Thyroid gland (tissue), 4 donors: ENCODE measurements at regions not wholly inside any gene's neighbourhood (a gene's known extent, or its start where the extent isn't known, plus 50 kb on each side); places are given as distances from the start of the nearest gene placed in this dataset.

Experiments
- DNase-seq, 2 donors: peaks; one replicate each; pipeline ENCODE4 v3.0.0-alpha.2; 2019
- H3K27ac ChIP-seq, 3 donors: fragments of 200-600 bp; sonication (generic); 1 replicate in 2 of 3; 2 replicates in 1 of 3; pipeline ENCODE4 v1.5.1; 2016 to 2019; ENCODE audit warnings: mild to moderate bottlenecking in 1 of 3, moderate library complexity in 1 of 3
- H3K27me3 ChIP-seq: fragments of 200-600 bp; sonication (generic); one replicate; pipeline ENCODE4 v1.5.1; 2019
- H3K36me3 ChIP-seq, 2 donors: fragments of 200-600 bp; sonication (generic); one replicate each; pipeline ENCODE4 v1.5.1; 2016 to 2019
- H3K4me1 ChIP-seq, 2 donors: fragments of 200-600 bp; sonication (generic); one replicate each; pipeline ENCODE4 v1.5.1; 2017 to 2019
- H3K4me3 ChIP-seq, 3 donors: fragments of 200-600 bp; sonication (generic); replicated peaks in 1 of 3; 1 replicate in 2 of 3; 2 replicates in 1 of 3; pipeline ENCODE4 v1.5.1; 2016; ENCODE audit warnings: mild to moderate bottlenecking in 1 of 3
- H3K9me3 ChIP-seq: fragments of 200-600 bp; sonication (generic); one replicate; pipeline ENCODE4 v1.5.1; 2017
- POLR2A ChIP-seq, 2 donors: fragments of 450-650 bp; IDR thresholded peaks; one replicate each; pipeline ENCODE4 v1.6.1; 2017; ENCODE audit warnings: antibody characterized with exemption in 2 of 2, mild to moderate bottlenecking in 2 of 2, moderate library complexity in 1 of 2
- WGBS, 2 donors: methylation state at CpG; one replicate each; pipeline ENCODE4 v1.1.5; 2017; 5-methylcytosine and 5-hydroxymethylcytosine counted together
- intact Hi-C: fragments of 100-400 bp; cut with DNase I; formaldehyde crosslinking; loops from one replicate; pipeline ENCODE4 v1.15.1; 2023
- TF ChIP-seq, protein P1 (sequence below), 6 experiments: fragments of 200-600 bp in 3 of 6; fragments of 450-650 bp in 3 of 6; sonication (generic) in 3 of 6; IDR thresholded peaks; one replicate each; pipeline ENCODE4 v1.5.1; 2016 to 2019; ENCODE audit warnings: antibody characterized with exemption in 6 of 6, mild to moderate bottlenecking in 2 of 6, inconsistent platforms in 1 of 6, moderate library complexity in 1 of 6

DNA sequence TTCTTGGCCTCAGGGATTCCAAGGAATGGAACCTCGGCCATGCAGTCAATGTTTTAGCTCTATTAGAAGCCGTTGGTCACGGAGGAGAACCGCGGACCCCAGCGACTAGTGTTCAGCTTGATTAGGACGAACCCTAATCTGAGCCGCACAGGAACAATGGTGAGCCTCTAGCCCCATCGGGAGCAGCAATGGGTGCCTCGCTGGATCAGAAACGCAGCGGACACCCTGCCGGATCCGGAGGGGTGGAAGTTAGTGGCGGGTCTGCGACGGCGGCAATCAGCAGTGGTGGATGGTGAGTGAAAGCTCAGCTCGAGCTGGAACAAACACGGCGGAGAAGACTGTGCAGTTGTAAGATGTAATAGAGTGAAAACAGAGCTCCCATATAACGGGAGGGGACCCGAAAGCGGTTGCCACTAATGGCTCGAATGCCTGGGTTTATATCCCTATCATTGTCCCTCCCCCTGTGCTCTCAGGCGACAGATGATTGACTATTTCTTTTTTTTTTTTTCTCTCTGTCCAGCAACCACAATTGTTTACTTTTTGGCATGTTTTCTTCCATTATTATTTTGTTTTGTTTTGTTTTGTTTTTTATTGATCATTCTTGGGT lies 127.7 kb downstream of the ZNF664 start:
- no peak for DNase-seq
- intact Hi-C loops, result no loop called here
- TF ChIP-seq, protein P1, sequence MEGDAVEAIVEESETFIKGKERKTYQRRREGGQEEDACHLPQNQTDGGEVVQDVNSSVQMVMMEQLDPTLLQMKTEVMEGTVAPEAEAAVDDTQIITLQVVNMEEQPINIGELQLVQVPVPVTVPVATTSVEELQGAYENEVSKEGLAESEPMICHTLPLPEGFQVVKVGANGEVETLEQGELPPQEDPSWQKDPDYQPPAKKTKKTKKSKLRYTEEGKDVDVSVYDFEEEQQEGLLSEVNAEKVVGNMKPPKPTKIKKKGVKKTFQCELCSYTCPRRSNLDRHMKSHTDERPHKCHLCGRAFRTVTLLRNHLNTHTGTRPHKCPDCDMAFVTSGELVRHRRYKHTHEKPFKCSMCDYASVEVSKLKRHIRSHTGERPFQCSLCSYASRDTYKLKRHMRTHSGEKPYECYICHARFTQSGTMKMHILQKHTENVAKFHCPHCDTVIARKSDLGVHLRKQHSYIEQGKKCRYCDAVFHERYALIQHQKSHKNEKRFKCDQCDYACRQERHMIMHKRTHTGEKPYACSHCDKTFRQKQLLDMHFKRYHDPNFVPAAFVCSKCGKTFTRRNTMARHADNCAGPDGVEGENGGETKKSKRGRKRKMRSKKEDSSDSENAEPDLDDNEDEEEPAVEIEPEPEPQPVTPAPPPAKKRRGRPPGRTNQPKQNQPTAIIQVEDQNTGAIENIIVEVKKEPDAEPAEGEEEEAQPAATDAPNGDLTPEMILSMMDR (IDR thresholded peaks at IDR 0.05), result no peak
- TF ChIP-seq POLR2A (IDR thresholded peaks at IDR 0.05), result no peak
- Histone ChIP-seq H3K4me1 (no peaks in the 10 kb centered on the region), H3K36me3 (no peaks in the 10 kb centered on the region), H3K9me3 (no peaks in the 10 kb centered on the region), H3K27ac (no peak overlapping the region), H3K4me3 (no peak overlapping the region), H3K27me3 (no peaks in the 10 kb centered on the region)
- WGBS, 2 donors, result 86 to 94% methylated on average over 26 of the region's 26 CpGs

DNA sequence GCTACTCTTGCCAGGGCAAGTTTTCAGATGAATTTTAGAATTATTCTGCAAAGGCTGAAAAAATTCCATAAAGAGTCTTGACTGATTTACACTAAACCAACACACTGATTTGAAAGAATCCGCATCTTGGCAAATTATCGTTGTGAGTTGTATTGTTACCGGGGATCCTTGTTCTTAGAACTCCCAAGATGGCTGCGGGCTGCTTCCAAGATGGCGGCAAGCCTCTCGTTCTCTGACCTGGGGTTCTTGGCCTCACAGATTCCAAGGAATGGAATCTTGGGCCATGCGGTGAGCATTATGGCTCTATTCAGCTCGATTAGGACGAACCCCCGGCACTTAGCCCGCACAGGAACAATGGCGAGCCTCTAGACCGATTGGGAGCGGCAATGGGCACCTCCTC lies 132.5 kb downstream of the ZNF664 start:
- WGBS, 2 donors, result 88 to 95% methylated on average over 14 of the region's 14 CpGs
- Histone ChIP-seq H3K4me3 (no peak overlapping the region), H3K27ac (no peak overlapping the region), H3K4me1 (no peaks in the 10 kb centered on the region), H3K9me3 (no peaks in the 10 kb centered on the region), H3K36me3 (no peaks in the 10 kb centered on the region), H3K27me3 (no peaks in the 10 kb centered on the region)
- intact Hi-C loops, result no loop called here
- TF ChIP-seq POLR2A (IDR thresholded peaks at IDR 0.05), result no peak
- TF ChIP-seq, protein P1 (IDR thresholded peaks at IDR 0.05), result no peak
- DNase-seq, result no peak

DNA sequence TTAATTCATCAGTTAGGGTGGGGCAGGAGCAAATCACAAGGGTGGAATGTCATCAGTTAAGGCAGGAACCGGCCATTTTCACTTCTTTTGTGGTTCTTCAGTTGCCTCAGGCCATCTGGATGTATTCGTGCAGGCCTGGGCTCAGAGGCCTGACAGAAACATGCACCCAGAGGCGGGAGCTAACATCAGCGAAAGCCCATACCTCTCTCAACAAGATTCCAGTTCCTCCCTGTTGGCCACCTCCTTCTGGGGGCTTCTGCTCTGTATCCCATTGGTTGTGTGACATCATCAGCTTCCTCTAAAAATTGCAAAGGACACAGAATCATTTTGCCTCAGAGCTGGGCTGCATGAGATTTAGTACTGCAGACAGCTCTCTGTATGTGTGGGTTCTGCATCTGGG lies 134.3 kb downstream of the ZNF664 start:
- H3K4me1 ChIP-seq, result no peaks in the 10 kb centered on the region
- no peaks in the 10 kb centered on the region for H3K36me3 ChIP-seq
- H3K4me3 ChIP-seq, result no peak overlapping the region
- intact Hi-C loops, result no loop called here
- no peaks in the 10 kb centered on the region for H3K27me3 ChIP-seq
- H3K27ac ChIP-seq, result no peak overlapping the region
- H3K9me3 ChIP-seq, result no peaks in the 10 kb centered on the region
- DNase-seq, result no peak
- WGBS, 2 donors, result 90 to 92% methylated on average over 4 of the region's 4 CpGs
- TF ChIP-seq, protein P1 (IDR thresholded peaks at IDR 0.05), result no peak
- TF ChIP-seq POLR2A (IDR thresholded peaks at IDR 0.05), result no peak

DNA sequence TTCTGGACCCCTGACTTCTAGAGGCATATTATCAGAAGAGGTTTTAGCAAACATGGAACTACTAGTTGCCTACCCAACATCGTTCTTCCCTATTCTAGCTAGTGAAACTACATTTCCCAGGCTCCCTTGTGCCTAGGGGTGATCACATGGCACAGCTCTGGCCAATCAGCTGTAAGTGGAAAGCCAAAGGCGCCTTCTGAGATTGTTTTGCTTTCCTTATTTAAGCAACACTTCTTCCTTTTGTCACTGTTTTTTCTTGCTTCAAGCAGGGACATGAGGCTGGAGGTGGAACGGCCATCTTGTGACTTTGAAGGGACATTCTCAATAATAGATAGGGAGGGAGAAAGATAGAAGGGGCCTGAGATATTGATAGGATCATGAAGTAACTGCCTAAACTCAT lies 136.7 kb downstream of the ZNF664 start:
- TF ChIP-seq, protein P1 (IDR thresholded peaks at IDR 0.05), result no peak
- no peak for TF ChIP-seq POLR2A (IDR thresholded peaks at IDR 0.05)
- H3K36me3 ChIP-seq, result no peaks in the 10 kb centered on the region
- H3K4me3 ChIP-seq, result no peak overlapping the region
- no peak for DNase-seq
- no peak overlapping the region for H3K27ac ChIP-seq
- H3K27me3 ChIP-seq, result no peaks in the 10 kb centered on the region
- H3K9me3 ChIP-seq, result no peaks in the 10 kb centered on the region
- 73 to 83% methylated on average over 3 of the region's 3 CpGs for WGBS, 2 donors
- intact Hi-C loops, result no loop called here
- no peaks in the 10 kb centered on the region for H3K4me1 ChIP-seq

DNA sequence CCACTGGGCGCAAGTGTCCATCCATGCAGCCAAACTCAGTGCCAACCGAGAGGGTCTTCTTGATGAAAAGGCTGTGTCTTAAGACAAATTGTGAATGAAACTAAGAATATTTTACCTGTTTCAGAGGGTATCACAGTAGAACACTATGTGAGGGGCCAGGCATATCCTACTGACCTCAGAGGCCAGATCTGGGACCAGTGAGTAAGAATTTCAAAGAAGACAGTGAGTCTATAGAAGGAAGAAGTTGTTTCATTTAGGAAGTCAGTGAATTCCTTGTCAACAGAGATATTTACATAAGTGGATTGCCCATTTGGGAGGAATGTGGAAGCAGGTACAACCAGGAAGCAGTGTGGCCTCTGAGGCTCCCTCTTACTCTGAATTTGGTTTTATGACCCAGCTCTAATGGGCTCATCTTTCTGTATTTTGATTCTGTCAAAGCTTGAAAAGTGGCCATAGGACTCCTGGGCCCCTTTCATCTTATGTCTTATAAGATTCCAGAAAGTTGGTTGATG lies 137.4 kb downstream of the ZNF664 start:
- no peaks in the 10 kb centered on the region for H3K4me1 ChIP-seq
- no peak for DNase-seq
- 100% methylated on average over 2 of the region's 2 CpGs for WGBS, 2 donors
- H3K9me3 ChIP-seq, result no peaks in the 10 kb centered on the region
- H3K36me3 ChIP-seq, result no peaks in the 10 kb centered on the region
- intact Hi-C loops, result no loop called here
- H3K27ac ChIP-seq, result no peak overlapping the region
- H3K4me3 ChIP-seq, result no peak overlapping the region
- H3K27me3 ChIP-seq, result no peaks in the 10 kb centered on the region
- TF ChIP-seq POLR2A (IDR thresholded peaks at IDR 0.05), result no peak
- TF ChIP-seq, protein P1 (IDR thresholded peaks at IDR 0.05), result no peak
